ENCODE measurements at regions not wholly inside any gene's neighbourhood (a gene's known extent, or its start where the extent isn't known, plus 50 kb on each side); places are given as distances from the start of the nearest gene placed in this dataset.

GRCh38 chr3:177396733-177397132 lies 199.5 kb upstream of the TBL1XR1 start:
- TF ChIP-seq, protein P1, sequence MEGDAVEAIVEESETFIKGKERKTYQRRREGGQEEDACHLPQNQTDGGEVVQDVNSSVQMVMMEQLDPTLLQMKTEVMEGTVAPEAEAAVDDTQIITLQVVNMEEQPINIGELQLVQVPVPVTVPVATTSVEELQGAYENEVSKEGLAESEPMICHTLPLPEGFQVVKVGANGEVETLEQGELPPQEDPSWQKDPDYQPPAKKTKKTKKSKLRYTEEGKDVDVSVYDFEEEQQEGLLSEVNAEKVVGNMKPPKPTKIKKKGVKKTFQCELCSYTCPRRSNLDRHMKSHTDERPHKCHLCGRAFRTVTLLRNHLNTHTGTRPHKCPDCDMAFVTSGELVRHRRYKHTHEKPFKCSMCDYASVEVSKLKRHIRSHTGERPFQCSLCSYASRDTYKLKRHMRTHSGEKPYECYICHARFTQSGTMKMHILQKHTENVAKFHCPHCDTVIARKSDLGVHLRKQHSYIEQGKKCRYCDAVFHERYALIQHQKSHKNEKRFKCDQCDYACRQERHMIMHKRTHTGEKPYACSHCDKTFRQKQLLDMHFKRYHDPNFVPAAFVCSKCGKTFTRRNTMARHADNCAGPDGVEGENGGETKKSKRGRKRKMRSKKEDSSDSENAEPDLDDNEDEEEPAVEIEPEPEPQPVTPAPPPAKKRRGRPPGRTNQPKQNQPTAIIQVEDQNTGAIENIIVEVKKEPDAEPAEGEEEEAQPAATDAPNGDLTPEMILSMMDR (IDR thresholded peaks at IDR 0.05 in 8 of 11, conservative IDR thresholded peaks at IDR 0.05 in 3 of 11), result no peak
- TF ChIP-seq POLR2AphosphoS5 (IDR thresholded peaks at IDR 0.05) (no peak), POLR2A (IDR thresholded peaks at IDR 0.05) (no peak)

DNA sequence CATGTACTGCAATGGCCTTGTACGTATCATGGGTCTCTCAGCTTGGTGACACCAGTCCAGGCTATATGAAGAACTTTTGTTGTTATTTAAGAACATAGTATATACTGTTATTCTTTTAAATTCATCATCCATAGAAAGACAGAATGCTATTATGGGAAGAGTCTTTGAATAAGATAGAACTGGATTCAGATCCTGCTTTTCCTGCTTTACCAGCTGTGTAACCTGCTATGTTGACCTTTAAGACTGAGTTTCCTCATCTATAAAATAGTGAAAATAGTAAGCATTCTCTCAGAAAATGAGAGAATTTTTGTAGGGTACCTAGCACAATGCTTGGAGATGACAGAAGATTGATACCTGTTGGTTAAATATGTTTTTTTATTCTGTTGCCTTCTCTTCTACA lies 204.1 kb upstream of the TBL1XR1 start:
- Histone ChIP-seq H3K9me3 (no peaks in the 10 kb centered on the region), H3K36me3 (no peaks in the 10 kb centered on the region), H3K27ac (no peak overlapping the region), H3K27me3 (replicated peaks in 1 of 7) (no peaks in the 10 kb centered on the region), H3K4me3 (no peak overlapping the region), H3K4me1 (no peaks in the 10 kb centered on the region)
- TF ChIP-seq, protein P1 (IDR thresholded peaks at IDR 0.05 in 8 of 11, conservative IDR thresholded peaks at IDR 0.05 in 3 of 11), result no peak
- TF ChIP-seq POLR2AphosphoS5 (IDR thresholded peaks at IDR 0.05) (no peak), POLR2A (IDR thresholded peaks at IDR 0.05) (no peak)
- intact Hi-C loops (cut with DNase I; ENCODE audit: low total_unique reads), result no loop called here
- no peak for DNase-seq
- WGBS, 5 donors, result 100% methylated on average over 1 of the region's 1 CpG

More at GRCh38 chr3:177396733-177397132, 199.5 kb upstream of the TBL1XR1 start:
- H3K4me3 ChIP-seq, result no peak overlapping the region
- intact Hi-C loops (cut with DNase I; ENCODE audit: low total_unique reads), result no loop called here
- no peaks in the 10 kb centered on the region for H3K27me3 ChIP-seq (replicated peaks in 1 of 7)
- no peak for DNase-seq
- no peak overlapping the region for H3K27ac ChIP-seq
- no peaks in the 10 kb centered on the region for H3K36me3 ChIP-seq
- H3K9me3 ChIP-seq, result no peaks in the 10 kb centered on the region
- H3K4me1 ChIP-seq, result no peaks in the 10 kb centered on the region
- 65 to 76% (median 67%) methylated on average over 4 of the region's 4 CpGs for WGBS, 5 donors

DNA sequence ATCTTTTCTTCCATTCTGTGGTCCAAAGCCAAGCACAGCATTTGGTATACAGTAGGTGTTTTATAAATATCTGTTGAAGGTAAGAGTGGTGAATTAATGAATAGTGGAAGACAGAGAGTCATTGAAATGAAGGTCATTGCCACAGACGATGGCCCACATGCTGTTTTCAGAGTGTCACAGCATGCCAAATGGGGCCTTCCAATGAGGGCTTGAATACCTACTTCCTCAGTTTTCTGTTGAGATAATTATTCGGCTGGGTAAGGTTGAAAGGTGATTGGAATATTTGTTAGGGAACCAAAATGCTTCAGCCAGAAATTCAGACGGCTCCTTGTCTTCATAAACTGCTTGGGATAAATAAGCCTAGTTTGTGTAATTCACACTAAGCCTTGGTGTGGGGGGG lies 205.3 kb upstream of the TBL1XR1 start:
- intact Hi-C loops (cut with DNase I; ENCODE audit: low total_unique reads), result no loop called here
- Histone ChIP-seq H3K4me1 (no peaks in the 10 kb centered on the region), H3K27ac (no peak overlapping the region), H3K4me3 (no peak overlapping the region), H3K27me3 (replicated peaks in 1 of 7) (no peaks in the 10 kb centered on the region), H3K36me3 (no peaks in the 10 kb centered on the region), H3K9me3 (no peaks in the 10 kb centered on the region)
- no peak for DNase-seq
- WGBS, 5 donors, result 87 to 94% (median 87%) methylated on average over 3 of the region's 3 CpGs
- TF ChIP-seq POLR2AphosphoS5 (IDR thresholded peaks at IDR 0.05), result no peak
- TF ChIP-seq, protein P1 (IDR thresholded peaks at IDR 0.05 in 8 of 11, conservative IDR thresholded peaks at IDR 0.05 in 3 of 11), result no peak
- TF ChIP-seq POLR2A (IDR thresholded peaks at IDR 0.05), result no peak

GRCh38 chr3:177405191-177405672 lies 207.9 kb upstream of the TBL1XR1 start:
- Histone ChIP-seq H3K9me3 (no peaks in the 10 kb centered on the region), H3K36me3 (no peaks in the 10 kb centered on the region), H3K27me3 (replicated peaks in 1 of 7) (no peaks in the 10 kb centered on the region), H3K4me1 (no peaks in the 10 kb centered on the region), H3K4me3 (no peak overlapping the region), H3K27ac (no peak overlapping the region)
- no peak for DNase-seq
- TF ChIP-seq POLR2AphosphoS5 (IDR thresholded peaks at IDR 0.05), result no peak
- TF ChIP-seq, protein P1 (IDR thresholded peaks at IDR 0.05 in 8 of 11, conservative IDR thresholded peaks at IDR 0.05 in 3 of 11), result no peak
- no peak for TF ChIP-seq POLR2A (IDR thresholded peaks at IDR 0.05)
- 82 to 88% (median 86%) methylated on average over 3 of the region's 3 CpGs for WGBS, 5 donors
- intact Hi-C loops (cut with DNase I; ENCODE audit: low total_unique reads), result no loop called here

Measured in spleen (tissue), 11 donors.